HK-2 (cell line): ENCODE measurements at regions not wholly inside any gene's neighbourhood (a gene's known extent, or its start where the extent isn't known, plus 50 kb on each side); places are given as distances from the start of the nearest gene placed in this dataset.
"Not testable (repeated sequence)": the region's sequence is repeated elsewhere in the genome, so short reads cannot be mapped to it uniquely, and the experiment has no call there.

Experiments used
- DNase-seq: peaks from one replicate; pipeline ENCODE4 v3.0.0-alpha.2; 2018; ENCODE audit not compliant: unreplicated experiment

- no peak for DNase-seq
Observed at GRCh38 chr4:145295547-145295946, 115.2 kb upstream of the OTUD4 start.

GRCh38 chr4:145295122-145295521, 114.7 kb upstream of the OTUD4 start:
- no peak for DNase-seq

GRCh38 chr4:145293658-145294057, 113.3 kb upstream of the OTUD4 start:
- no peak for DNase-seq

GRCh38 chr4:145290955-145291354, 110.6 kb upstream of the OTUD4 start:
- DNase-seq = no peak

- DNase-seq = no peak
Observed at GRCh38 chr4:145289403-145290076, 109.2 kb upstream of the OTUD4 start.

- DNase-seq = no peak
Observed at GRCh38 chr4:145287351-145287750, 107.0 kb upstream of the OTUD4 start.

- no peak for DNase-seq
Observed at GRCh38 chr4:145285928-145286327, 105.5 kb upstream of the OTUD4 start.

GRCh38 chr4:145283909-145284308, 103.5 kb upstream of the OTUD4 start:
- DNase-seq = no peak

GRCh38 chr4:145281951-145282350, 101.6 kb upstream of the OTUD4 start:
- no peak for DNase-seq

GRCh38 chr4:145281224-145281623, 100.8 kb upstream of the OTUD4 start:
- DNase-seq = no peak

GRCh38 chr4:145280541-145280940, 100.2 kb upstream of the OTUD4 start:
- DNase-seq = no peak

- DNase-seq = no peak
Observed at GRCh38 chr4:145279122-145279960, 99.0 kb upstream of the OTUD4 start.

- no peak for DNase-seq
Observed at GRCh38 chr4:145278341-145279121, 98.1 kb upstream of the OTUD4 start.

GRCh38 chr4:145277011-145277410, 96.6 kb upstream of the OTUD4 start:
- DNase-seq = no peak

GRCh38 chr4:145276050-145276449, 95.7 kb upstream of the OTUD4 start:
- no peak for DNase-seq

- no peak for DNase-seq
Observed at GRCh38 chr4:145271194-145271593, 90.8 kb upstream of the OTUD4 start.

- no peak for DNase-seq
Observed at GRCh38 chr4:145266881-145267280, 86.5 kb upstream of the OTUD4 start.

- DNase-seq = no peak
Observed at GRCh38 chr4:145260091-145260490, 79.7 kb upstream of the OTUD4 start.

- not testable (repeated sequence) for DNase-seq
Observed at GRCh38 chr4:145255311-145255710, 74.9 kb upstream of the OTUD4 start.

GRCh38 chr4:145252190-145252589, 71.8 kb upstream of the OTUD4 start:
- no peak for DNase-seq

- no peak for DNase-seq
Observed at GRCh38 chr4:145251391-145251790, 71.0 kb upstream of the OTUD4 start.

GRCh38 chr4:145248971-145249370, 68.6 kb upstream of the OTUD4 start:
- no peak for DNase-seq

GRCh38 chr4:145248502-145248901, 68.1 kb upstream of the OTUD4 start:
- no peak for DNase-seq
